HEK293 (cell line): ENCODE measurements at regions not wholly inside any gene's neighbourhood (a gene's known extent, or its start where the extent isn't known, plus 50 kb on each side); places are given as distances from the start of the nearest gene placed in this dataset.

Experiments used
- CTCF ChIA-PET: fragments of 350-600 bp; formaldehyde crosslinking; extraction: SDS; loops from one replicate; lab custom pipeline; 2021; ENCODE audit warnings: antibody characterized with exemption; lab: Yijun Ruan, JAX
- POLR2A ChIA-PET: fragments of 300-600 bp; formaldehyde crosslinking; extraction: SDS; loops from one replicate; lab custom pipeline; 2020; ENCODE audit warnings: antibody characterized with exemption, inconsistent platforms; lab: Yijun Ruan, JAX
- H3K27ac ChIP-seq: fragments of 200-500 bp; sonication (Bioruptor generic); 2 replicates; pipeline ENCODE4 v1.5.1; 2014; ENCODE audit warnings: low read depth, low read length, control low read depth, inconsistent platforms; ENCODE audit errors: extremely low read depth
- H3K36me3 ChIP-seq, 2 experiments: fragments of 200-500 bp in 1 of 2; sonication (Bioruptor generic) in 1 of 2; 1 replicate in 1 of 2; 2 replicates in 1 of 2; pipeline ENCODE4 v1.5.1; 2014 to 2017; ENCODE audit warnings: inconsistent platforms in 2 of 2, low read length in 2 of 2; ENCODE audit not compliant: control insufficient read depth in 2 of 2, insufficient read depth in 1 of 2
- H3K4me1 ChIP-seq: fragments of 200-500 bp; sonication (Bioruptor generic); 2 replicates; pipeline ENCODE4 v1.5.1; 2014; ENCODE audit warnings: mild to moderate bottlenecking, low read length, inconsistent platforms; ENCODE audit not compliant: control insufficient read depth, insufficient read depth
- H3K4me3 ChIP-seq: 2 replicates; pipeline ENCODE4 v1.5.1; 2011; ENCODE audit warnings: low read depth, mild to moderate bottlenecking, control low read depth, low read length, moderate library complexity
- H3K9me3 ChIP-seq: fragments of 200-500 bp; sonication (Bioruptor generic); 2 replicates; pipeline ENCODE4 v1.5.1; 2014; ENCODE audit warnings: low read depth, low read length, inconsistent platforms; ENCODE audit not compliant: control insufficient read depth, insufficient read depth
- GFI1B ChIP-seq: fragments of 450-650 bp; formaldehyde crosslinking; IDR thresholded peaks from 2 replicates; pipeline ENCODE4 v1.5.1; 2016; ENCODE audit warnings: missing biosample characterization, missing genetic modification characterization
- SP3 ChIP-seq: fragments of 450-650 bp; formaldehyde crosslinking; IDR thresholded peaks from 2 replicates; pipeline ENCODE4 v1.5.1; 2016; ENCODE audit warnings: missing biosample characterization, missing genetic modification characterization
- TCF7L2 ChIP-seq: IDR thresholded peaks from 2 replicates; pipeline ENCODE4 v1.6.1; 2011; ENCODE audit warnings: low read depth, mild to moderate bottlenecking, inconsistent platforms, low read length, moderate library complexity, borderline replicate concordance
- WT1 ChIP-seq: fragments of 450-650 bp; formaldehyde crosslinking; IDR thresholded peaks from 2 replicates; pipeline ENCODE4 v1.5.1; 2016; ENCODE audit warnings: missing biosample characterization, missing genetic modification characterization
- YY2 ChIP-seq: fragments of 450-650 bp; formaldehyde crosslinking; IDR thresholded peaks from 2 replicates; pipeline ENCODE4 v1.5.1; 2016; ENCODE audit warnings: missing biosample characterization, missing genetic modification characterization
- ZNF138 ChIP-seq: fragments of 450-650 bp; formaldehyde crosslinking; IDR thresholded peaks from 2 replicates; pipeline ENCODE4 v1.5.1; 2016; ENCODE audit warnings: missing biosample characterization, missing genetic modification characterization, borderline replicate concordance
- ZNF146 ChIP-seq: fragments of 450-650 bp; formaldehyde crosslinking; IDR thresholded peaks from 2 replicates; pipeline ENCODE4 v1.5.1; 2016; ENCODE audit warnings: missing biosample characterization, missing genetic modification characterization
- ZNF155 ChIP-seq: fragments of 450-650 bp; formaldehyde crosslinking; IDR thresholded peaks from 2 replicates; pipeline ENCODE4 v1.5.1; 2016; ENCODE audit warnings: missing biosample characterization, missing genetic modification characterization
- ZNF174 ChIP-seq: fragments of 450-650 bp; formaldehyde crosslinking; IDR thresholded peaks from 2 replicates; pipeline ENCODE4 v1.5.0; 2017; ENCODE audit warnings: missing biosample characterization, mild to moderate bottlenecking, missing genetic modification characterization
- ZNF302 ChIP-seq: fragments of 450-650 bp; formaldehyde crosslinking; IDR thresholded peaks from 2 replicates; pipeline ENCODE4 v1.5.1; 2016; ENCODE audit warnings: missing biosample characterization, missing genetic modification characterization, low read depth
- ZNF350 ChIP-seq: fragments of 450-650 bp; formaldehyde crosslinking; IDR thresholded peaks from 2 replicates; pipeline ENCODE4 v1.5.0; 2017; ENCODE audit warnings: missing biosample characterization, mild to moderate bottlenecking, missing genetic modification characterization
- ZNF473 ChIP-seq: fragments of 450-650 bp; formaldehyde crosslinking; IDR thresholded peaks from 2 replicates; pipeline ENCODE4 v1.5.1; 2017; ENCODE audit warnings: missing biosample characterization, missing genetic modification characterization
- ZNF571 ChIP-seq: fragments of 450-650 bp; formaldehyde crosslinking; IDR thresholded peaks from 2 replicates; pipeline ENCODE4 v1.5.0; 2017; ENCODE audit warnings: missing biosample characterization, missing genetic modification characterization
- ZNF596 ChIP-seq: fragments of 450-650 bp; IDR thresholded peaks from 2 replicates; pipeline ENCODE4 v1.5.0; 2018; ENCODE audit warnings: missing biosample characterization, mild to moderate bottlenecking, missing genetic modification characterization, moderate library complexity
- ZNF768 ChIP-seq: fragments of 450-650 bp; formaldehyde crosslinking; IDR thresholded peaks from 2 replicates; pipeline ENCODE4 v1.5.1; 2018; ENCODE audit warnings: missing biosample characterization, mild to moderate bottlenecking, missing genetic modification characterization
- ZNF776 ChIP-seq: fragments of 450-650 bp; formaldehyde crosslinking; IDR thresholded peaks from 2 replicates; pipeline ENCODE4 v1.5.0; 2017; ENCODE audit warnings: missing biosample characterization, missing genetic modification characterization, borderline replicate concordance
- TF ChIP-seq, protein P1 (sequence below): fragments of 450-650 bp; formaldehyde crosslinking; optimal IDR thresholded peaks from 2 replicates; pipeline ENCODE3; 2016; ENCODE audit warnings: missing biosample characterization, mild to moderate bottlenecking, missing genetic modification characterization
- TF ChIP-seq, protein P2 (sequence below): fragments of 450-650 bp; formaldehyde crosslinking; IDR thresholded peaks from 2 replicates; pipeline ENCODE4 v1.5.1; 2017; ENCODE audit warnings: missing biosample characterization, missing genetic modification characterization
- TF ChIP-seq, protein P3 (sequence below): fragments of 450-650 bp; formaldehyde crosslinking; IDR thresholded peaks from 2 replicates; pipeline ENCODE4 v1.5.1; 2016; ENCODE audit warnings: missing biosample characterization, missing genetic modification characterization
- TF ChIP-seq, protein P4 (sequence below): fragments of 450-650 bp; formaldehyde crosslinking; IDR thresholded peaks from 2 replicates; pipeline ENCODE4 v1.5.1; 2016; ENCODE audit warnings: missing biosample characterization, missing genetic modification characterization, low read depth
- TF ChIP-seq, protein P5 (sequence below): fragments of 450-650 bp; formaldehyde crosslinking; IDR thresholded peaks from 2 replicates; pipeline ENCODE4 v1.5.1; 2017; ENCODE audit warnings: missing biosample characterization, missing genetic modification characterization
- TF ChIP-seq, protein P6 (sequence below): fragments of 450-650 bp; formaldehyde crosslinking; conservative IDR thresholded peaks from 2 replicates; pipeline ENCODE4 v1.5.1; 2016; ENCODE audit warnings: low read depth, missing biosample characterization, missing genetic modification characterization

DNA sequence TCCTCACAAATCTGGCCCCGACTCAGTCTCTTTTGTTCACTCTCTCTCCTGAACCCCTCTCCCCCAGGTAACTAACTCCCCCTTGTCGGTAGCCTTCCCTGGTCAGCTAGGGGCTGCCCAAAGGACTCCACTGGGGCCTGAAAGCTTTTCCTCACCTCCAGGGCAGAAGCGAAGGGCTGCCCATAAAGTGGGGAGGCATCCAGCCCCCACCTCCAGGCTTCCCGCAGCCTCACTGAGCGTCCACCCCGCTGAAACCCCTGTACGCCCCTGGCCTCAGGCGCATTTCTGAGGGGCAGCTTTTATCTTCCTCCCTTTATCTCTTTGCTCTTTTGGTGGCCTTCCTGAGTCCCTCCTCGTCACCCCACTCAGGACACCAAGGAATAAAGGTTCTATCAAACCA is 249.3 kb downstream of the CYP26B1 start (continued):
- TF ChIP-seq, protein P1, sequence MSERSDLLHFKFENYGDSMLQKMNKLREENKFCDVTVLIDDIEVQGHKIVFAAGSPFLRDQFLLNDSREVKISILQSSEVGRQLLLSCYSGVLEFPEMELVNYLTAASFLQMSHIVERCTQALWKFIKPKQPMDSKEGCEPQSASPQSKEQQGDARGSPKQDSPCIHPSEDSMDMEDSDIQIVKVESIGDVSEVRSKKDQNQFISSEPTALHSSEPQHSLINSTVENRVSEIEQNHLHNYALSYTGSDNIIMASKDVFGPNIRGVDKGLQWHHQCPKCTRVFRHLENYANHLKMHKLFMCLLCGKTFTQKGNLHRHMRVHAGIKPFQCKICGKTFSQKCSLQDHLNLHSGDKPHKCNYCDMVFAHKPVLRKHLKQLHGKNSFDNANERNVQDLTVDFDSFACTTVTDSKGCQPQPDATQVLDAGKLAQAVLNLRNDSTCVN = no peak
- no peak for TF ChIP-seq SP3 (tag by site-specific recombination)
- no peak for TF ChIP-seq YY2 (tag by site-specific recombination)
- TF ChIP-seq ZNF473 (tag by site-specific recombination) = no peak
- TF ChIP-seq, protein P2, sequence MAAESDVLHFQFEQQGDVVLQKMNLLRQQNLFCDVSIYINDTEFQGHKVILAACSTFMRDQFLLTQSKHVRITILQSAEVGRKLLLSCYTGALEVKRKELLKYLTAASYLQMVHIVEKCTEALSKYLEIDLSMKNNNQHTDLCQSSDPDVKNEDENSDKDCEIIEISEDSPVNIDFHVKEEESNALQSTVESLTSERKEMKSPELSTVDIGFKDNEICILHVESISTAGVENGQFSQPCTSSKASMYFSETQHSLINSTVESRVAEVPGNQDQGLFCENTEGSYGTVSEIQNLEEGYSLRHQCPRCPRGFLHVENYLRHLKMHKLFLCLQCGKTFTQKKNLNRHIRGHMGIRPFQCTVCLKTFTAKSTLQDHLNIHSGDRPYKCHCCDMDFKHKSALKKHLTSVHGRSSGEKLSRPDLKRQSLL (tag by site-specific recombination) = no peak
- no peak for TF ChIP-seq GFI1B
- TF ChIP-seq TCF7L2 = no peak
- no peak for TF ChIP-seq ZNF174 (tag by site-specific recombination)

DNA sequence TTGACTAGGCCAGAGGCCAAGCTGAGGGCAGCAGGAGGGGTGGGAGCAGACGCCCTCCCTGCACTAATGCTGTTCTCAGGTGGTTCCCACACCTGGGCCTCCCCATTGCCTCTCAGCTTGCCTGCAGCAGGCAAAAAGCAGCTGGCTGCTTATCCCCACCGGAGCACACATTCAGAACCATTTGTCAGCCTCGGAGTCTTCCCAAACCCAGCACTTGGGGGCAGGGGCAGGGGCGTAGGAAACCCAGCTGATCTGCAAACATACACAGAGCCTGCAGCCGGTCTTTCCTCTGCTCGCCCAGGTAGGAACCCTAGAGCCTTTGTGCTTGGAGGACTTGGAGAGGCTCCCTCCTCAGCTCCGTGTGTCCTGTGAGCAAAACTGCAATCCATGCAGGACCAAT is 249.8 kb downstream of the CYP26B1 start:
- Histone ChIP-seq H3K4me1 (no peaks in the 10 kb centered on the region), H3K36me3 (no peaks in the 10 kb centered on the region), H3K9me3 (no peaks in the 10 kb centered on the region), H3K4me3 (no peak overlapping the region), H3K27ac (no peak overlapping the region)
- CTCF ChIA-PET = interaction anchor here (0.7 kb wide), 1 partner anchor 27 kb away, joined by 3 read pairs; no protein-coding TSS in a partner anchor
- TF ChIP-seq, protein P3, sequence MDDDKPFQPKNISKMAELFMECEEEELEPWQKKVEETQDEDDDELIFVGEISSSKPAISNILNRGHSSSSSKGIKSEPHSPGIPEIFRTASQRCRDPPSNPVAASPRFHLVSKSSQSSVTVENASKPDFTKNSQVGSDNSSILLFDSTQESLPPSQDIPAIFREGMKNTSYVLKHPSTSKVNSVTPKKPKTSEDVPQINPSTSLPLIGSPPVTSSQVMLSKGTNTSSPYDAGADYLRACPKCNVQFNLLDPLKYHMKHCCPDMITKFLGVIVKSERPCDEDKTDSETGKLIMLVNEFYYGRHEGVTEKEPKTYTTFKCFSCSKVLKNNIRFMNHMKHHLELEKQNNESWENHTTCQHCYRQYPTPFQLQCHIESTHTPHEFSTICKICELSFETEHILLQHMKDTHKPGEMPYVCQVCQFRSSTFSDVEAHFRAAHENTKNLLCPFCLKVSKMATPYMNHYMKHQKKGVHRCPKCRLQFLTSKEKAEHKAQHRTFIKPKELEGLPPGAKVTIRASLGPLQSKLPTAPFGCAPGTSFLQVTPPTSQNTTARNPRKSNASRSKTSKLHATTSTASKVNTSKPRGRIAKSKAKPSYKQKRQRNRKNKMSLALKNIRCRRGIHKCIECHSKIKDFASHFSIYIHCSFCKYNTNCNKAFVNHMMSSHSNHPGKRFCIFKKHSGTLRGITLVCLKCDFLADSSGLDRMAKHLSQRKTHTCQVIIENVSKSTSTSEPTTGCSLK = no peak
- TF ChIP-seq, protein P4, sequence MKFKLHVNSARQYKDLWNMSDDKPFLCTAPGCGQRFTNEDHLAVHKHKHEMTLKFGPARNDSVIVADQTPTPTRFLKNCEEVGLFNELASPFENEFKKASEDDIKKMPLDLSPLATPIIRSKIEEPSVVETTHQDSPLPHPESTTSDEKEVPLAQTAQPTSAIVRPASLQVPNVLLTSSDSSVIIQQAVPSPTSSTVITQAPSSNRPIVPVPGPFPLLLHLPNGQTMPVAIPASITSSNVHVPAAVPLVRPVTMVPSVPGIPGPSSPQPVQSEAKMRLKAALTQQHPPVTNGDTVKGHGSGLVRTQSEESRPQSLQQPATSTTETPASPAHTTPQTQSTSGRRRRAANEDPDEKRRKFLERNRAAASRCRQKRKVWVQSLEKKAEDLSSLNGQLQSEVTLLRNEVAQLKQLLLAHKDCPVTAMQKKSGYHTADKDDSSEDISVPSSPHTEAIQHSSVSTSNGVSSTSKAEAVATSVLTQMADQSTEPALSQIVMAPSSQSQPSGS = no peak
- TF ChIP-seq ZNF138 (tag by site-specific recombination) (no peak), ZNF350 (tag by site-specific recombination) (no peak), ZNF146 (tag by site-specific recombination) (no peak), ZNF571 (tag by site-specific recombination) (no peak), ZNF596 (no peak), ZNF776 (tag by site-specific recombination) (no peak), WT1 (tag by site-specific recombination) (no peak), ZNF302 (tag by site-specific recombination) (no peak), ZNF768 (no peak), ZNF155 (tag by site-specific recombination) (no peak)
- TF ChIP-seq, protein P5, sequence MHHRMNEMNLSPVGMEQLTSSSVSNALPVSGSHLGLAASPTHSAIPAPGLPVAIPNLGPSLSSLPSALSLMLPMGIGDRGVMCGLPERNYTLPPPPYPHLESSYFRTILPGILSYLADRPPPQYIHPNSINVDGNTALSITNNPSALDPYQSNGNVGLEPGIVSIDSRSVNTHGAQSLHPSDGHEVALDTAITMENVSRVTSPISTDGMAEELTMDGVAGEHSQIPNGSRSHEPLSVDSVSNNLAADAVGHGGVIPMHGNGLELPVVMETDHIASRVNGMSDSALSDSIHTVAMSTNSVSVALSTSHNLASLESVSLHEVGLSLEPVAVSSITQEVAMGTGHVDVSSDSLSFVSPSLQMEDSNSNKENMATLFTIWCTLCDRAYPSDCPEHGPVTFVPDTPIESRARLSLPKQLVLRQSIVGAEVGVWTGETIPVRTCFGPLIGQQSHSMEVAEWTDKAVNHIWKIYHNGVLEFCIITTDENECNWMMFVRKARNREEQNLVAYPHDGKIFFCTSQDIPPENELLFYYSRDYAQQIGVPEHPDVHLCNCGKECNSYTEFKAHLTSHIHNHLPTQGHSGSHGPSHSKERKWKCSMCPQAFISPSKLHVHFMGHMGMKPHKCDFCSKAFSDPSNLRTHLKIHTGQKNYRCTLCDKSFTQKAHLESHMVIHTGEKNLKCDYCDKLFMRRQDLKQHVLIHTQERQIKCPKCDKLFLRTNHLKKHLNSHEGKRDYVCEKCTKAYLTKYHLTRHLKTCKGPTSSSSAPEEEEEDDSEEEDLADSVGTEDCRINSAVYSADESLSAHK = no peak
- TF ChIP-seq, protein P2 (tag by site-specific recombination) = no peak
- TF ChIP-seq, protein P6, sequence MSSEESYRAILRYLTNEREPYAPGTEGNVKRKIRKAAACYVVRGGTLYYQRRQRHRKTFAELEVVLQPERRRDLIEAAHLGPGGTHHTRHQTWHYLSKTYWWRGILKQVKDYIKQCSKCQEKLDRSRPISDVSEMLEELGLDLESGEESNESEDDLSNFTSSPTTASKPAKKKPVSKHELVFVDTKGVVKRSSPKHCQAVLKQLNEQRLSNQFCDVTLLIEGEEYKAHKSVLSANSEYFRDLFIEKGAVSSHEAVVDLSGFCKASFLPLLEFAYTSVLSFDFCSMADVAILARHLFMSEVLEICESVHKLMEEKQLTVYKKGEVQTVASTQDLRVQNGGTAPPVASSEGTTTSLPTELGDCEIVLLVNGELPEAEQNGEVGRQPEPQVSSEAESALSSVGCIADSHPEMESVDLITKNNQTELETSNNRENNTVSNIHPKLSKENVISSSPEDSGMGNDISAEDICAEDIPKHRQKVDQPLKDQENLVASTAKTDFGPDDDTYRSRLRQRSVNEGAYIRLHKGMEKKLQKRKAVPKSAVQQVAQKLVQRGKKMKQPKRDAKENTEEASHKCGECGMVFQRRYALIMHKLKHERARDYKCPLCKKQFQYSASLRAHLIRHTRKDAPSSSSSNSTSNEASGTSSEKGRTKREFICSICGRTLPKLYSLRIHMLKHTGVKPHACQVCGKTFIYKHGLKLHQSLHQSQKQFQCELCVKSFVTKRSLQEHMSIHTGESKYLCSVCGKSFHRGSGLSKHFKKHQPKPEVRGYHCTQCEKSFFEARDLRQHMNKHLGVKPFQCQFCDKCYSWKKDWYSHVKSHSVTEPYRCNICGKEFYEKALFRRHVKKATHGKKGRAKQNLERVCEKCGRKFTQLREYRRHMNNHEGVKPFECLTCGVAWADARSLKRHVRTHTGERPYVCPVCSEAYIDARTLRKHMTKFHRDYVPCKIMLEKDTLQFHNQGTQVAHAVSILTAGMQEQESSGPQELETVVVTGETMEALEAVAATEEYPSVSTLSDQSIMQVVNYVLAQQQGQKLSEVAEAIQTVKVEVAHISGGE (tag by site-specific recombination) = no peak
- POLR2A ChIA-PET = no interaction called here
